Activated CD8-positive, alpha-beta memory T cell treated with anti-CD3 and anti-CD28 coated beads, Interleukin-2, amount 50 U/mL, for 24 hours (primary cell): ENCODE measurements at regions not wholly inside any gene's neighbourhood (a gene's known extent, or its start where the extent isn't known, plus 50 kb on each side); places are given as distances from the start of the nearest gene placed in this dataset.

Experiments used
- DNase-seq: peaks from one replicate; pipeline ENCODE4 v3.0.0-alpha.2; 2020; ENCODE audit errors: extremely low read depth

- no peak for DNase-seq
These were observed 1069.4 kb downstream of the C4orf33 start for GRCh38 chr4:130165381-130165780.

- no peak for DNase-seq
These were observed 1076.2 kb downstream of the C4orf33 start for GRCh38 chr4:130172156-130172555.

DNA sequence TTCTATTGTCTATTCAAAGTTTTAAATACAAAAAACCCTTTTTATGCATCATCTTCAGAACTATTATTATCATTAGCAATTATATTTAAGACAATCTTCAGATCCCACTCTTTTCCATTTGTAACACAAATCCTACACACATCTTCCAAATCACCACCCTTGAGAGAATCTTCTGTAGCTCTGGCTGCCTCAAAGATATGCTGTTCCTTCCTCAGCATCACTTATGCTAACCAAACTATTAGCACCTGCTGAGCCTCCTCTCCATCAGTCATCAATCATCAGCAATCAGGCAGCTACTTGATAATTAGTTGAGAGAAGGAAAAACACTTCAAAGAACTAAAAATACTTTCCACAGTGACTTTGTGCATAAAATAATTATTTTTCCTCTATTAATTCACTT lies 1082.2 kb downstream of the C4orf33 start:
- no peak for DNase-seq

DNA sequence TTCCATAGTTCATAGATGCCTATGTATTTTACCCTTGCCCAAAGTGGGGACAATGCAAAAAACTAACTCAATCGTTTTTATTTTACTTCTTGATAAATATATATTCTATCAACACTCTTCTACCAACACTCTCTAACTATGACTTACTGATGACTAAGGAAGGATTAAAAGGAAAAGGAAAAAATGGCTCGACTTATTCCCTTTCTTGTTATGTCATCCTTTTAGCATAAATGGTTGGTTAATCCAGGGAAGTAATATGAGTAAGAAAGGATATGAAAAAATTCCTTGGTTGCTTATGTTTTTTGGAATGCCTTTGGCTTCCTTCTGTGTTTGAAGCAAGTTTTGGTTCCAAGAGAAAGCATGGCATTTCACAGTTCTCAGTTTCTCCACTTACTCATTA lies 1087.1 kb downstream of the C4orf33 start:
- no peak for DNase-seq

- no peak for DNase-seq
These were observed 1087.8 kb downstream of the C4orf33 start for GRCh38 chr4:130183766-130184165.

DNA sequence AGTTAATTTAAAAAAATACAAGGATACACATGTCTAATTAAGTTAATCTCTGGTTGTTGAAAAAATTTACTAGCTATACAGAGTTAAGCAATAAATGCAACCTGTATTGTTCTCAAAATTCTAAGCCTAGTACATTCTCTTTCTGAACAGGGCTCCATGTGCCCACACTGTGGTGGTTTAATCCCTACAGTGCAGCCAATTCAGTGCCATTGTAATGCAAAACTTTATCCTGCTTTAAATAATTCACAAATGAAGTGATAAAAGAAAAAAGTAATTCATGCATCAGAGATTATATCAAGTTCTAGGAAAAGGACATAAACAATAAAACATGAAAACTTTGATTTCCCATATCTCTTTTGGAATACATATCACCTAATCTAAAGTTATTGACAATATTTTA lies 1089.2 kb downstream of the C4orf33 start:
- DNase-seq, result no peak

DNA sequence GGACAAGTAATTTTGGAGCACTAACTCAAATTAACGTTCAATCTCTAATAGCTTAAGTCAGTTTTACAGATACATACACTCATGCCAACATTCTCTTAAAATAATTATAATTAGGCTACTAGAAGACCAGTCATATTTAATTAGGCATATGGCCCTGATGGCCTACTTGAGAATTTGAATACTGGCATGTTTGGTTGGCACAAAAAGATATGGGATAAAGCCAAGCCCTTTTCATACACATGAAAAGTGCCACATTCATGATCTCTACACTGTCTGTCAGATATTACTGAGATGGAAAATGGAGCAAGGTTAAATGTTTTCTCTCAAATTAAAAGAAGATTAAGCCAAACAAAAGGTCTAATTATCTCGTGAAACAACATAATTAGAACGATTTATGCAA lies 1091.0 kb downstream of the C4orf33 start:
- DNase-seq, result no peak

DNA sequence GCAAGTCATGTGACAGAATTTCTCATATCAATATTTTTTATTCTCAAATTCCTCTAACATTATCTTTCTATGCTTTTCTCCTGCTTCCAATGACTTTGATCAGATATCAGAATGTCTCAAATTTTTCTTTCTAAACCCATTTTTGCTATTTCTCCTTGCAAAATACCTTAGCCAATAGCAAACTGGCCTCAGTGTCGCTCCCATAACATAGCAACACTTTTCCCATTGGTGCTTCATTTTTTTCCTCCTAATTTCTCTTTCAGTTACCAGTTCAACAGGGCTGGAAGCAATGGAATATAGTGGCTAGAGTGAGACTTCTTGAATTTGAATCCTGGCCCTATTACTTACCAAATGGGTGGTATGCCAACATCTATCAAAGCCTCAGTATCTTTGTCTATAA lies 1091.6 kb downstream of the C4orf33 start:
- DNase-seq, result no peak

DNA sequence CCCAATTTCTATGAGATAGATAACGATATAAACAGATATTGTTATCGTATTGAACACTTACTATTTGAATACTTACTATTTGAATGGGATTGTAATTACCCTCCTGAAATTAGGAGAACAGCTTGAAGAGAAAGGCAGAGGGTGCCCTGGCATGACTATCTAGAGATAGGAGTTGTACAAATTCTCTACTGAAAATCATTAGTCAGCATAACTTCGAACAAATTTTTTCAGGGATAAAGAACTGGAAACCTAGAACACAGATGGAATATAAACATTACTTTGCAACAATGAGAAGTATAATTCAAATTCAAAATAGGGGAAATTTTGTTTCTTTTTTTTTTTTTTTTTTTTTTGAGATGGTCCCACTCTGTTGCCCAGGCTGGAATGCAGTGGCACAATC lies 1096.8 kb downstream of the C4orf33 start:
- DNase-seq, result no peak

DNA sequence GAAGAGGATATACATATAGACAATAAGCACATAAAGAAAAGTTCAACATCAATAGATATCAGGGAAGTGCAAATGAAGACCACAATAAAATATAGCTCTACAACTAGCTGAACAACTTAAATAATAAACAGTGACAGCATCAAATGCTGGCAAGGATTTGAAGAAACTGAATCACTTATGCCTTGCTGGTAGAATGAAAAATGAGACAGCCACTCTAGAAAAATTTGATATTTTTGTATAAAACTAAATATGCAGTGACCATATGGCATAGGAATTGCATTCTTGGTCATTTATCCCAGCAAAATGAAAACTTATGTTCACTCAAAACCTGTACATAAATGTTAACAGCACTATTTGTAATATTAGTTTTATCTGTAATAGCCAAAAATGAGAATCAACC lies 1102.0 kb downstream of the C4orf33 start:
- no peak for DNase-seq

DNA sequence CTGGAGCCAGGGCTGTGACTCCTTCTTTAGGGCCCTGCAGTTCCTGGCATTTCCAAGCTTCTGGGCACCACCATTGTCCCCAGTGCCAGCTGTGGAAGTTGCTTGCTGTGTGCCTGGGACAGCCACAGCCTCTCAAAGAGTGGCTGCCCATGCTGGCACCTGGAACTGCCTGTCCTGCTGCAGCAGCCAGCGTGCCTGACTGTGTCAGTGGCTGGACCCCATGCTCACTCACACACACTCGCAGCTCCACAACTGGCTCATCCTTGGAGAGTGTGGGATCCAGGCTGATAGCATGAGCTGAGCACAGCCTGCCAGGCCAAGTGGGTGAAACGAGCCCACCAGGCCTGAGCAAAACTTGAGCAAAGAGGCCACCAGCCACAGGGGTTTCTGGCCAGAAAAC lies 1107.6 kb downstream of the C4orf33 start:
- no peak for DNase-seq

GRCh38 chr4:130210864-130211263 lies 1114.9 kb downstream of the C4orf33 start:
- no peak for DNase-seq

GRCh38 chr4:130214268-130214667 lies 1118.3 kb downstream of the C4orf33 start:
- no peak for DNase-seq

GRCh38 chr4:130233377-130234047 lies 1137.6 kb downstream of the C4orf33 start:
- no peak for DNase-seq

DNA sequence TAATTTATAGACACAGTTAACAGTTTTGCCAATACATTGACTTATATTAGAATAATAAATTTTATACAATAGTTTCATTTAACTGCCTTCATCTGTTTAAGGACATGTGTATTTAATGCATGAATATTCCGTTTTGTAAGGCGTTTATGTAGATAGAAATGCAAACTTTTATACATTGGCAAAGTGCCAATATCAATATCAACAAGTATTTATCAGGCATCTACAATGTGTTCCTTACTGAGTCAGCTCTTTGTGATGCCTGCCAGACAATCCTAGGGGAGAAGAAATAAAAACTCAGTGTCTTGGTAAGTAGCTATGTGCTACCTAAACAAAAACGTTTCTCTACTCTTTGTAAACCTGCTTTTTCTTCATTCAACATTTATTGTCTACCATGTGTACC lies 1142.2 kb downstream of the C4orf33 start:
- DNase-seq, result no peak

DNA sequence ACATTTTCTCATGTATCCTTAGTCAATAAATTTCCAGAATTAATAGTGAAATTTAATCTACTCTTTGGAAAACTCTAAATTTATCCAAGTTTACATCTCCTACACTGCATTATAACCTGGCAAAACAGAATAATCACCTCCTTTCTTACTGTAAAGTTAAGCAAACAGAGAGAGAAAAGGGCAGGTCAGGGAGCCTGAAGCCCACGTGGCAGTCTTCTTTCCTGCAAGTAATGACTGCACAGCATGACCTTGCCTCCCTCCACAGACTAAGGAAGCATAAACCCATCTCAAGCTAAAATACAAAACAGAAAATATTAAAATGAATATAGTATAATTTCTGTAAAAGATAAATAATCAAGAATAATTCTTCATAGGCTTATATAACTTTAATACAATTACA lies 1153.0 kb downstream of the C4orf33 start:
- no peak for DNase-seq

DNA sequence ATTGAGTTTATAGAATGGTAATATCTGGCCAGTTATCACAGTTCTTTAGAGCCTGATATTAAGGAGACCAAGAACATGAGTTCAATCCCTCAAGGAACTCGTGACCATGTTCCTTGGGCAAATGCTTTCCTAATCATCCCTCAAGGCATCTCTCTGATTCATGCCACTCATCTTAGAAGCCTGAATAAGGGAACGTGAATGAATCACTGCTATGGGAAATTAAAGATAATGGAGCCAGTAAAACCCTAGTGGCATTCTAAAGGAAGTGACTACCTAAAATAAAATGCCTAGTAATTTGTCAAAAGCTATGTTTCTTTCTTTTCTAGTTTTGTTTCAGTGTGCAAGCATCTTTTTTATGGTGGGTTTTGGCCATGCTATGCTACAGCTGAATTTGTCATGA lies 1161.3 kb downstream of the C4orf33 start:
- DNase-seq, result no peak

GRCh38 chr4:130266814-130267213 lies 1170.9 kb downstream of the C4orf33 start:
- no peak for DNase-seq

DNA sequence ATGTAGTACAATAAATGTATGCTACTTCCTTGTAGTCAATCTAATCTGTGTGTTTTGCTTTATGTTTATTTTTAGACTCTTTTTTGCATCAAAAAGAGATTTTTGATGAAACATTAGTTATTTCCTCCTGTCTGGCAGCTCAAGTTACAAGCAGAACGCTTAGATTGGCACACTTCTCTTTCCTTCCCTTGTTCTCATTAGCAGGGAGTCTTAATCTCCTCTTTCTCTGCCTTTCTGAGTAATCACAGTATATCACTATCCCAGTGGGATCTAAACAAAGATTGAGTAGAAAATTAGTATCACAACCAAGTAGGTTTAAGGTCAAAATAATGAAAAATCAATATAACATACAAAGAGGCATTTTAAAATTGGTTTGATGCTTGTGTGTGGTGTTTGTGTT lies 1192.6 kb downstream of the C4orf33 start:
- no peak for DNase-seq

GRCh38 chr4:130293692-130294091 lies 1197.7 kb downstream of the C4orf33 start:
- no peak for DNase-seq

DNA sequence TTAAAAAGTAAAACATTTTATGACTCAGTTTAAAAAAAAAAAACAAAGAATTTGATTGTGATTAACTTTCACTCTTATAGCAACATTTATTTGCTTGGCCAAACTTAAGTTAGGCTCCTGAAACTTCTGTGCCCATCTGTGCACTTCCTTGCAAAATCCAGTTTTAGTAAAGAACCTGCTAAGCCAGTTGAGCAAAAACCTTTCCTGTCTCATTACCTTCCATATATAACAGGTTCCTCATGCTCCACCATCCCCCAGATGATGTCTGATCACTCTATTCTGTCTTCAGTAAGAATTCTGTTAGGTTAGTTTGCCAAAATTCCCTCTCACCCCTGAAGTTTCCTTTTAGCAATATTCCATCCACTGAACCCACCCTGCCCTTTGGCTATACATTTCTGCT lies 1200.5 kb downstream of the C4orf33 start:
- no peak for DNase-seq

GRCh38 chr4:130306566-130306965 lies 1210.6 kb downstream of the C4orf33 start:
- DNase-seq, result no peak

DNA sequence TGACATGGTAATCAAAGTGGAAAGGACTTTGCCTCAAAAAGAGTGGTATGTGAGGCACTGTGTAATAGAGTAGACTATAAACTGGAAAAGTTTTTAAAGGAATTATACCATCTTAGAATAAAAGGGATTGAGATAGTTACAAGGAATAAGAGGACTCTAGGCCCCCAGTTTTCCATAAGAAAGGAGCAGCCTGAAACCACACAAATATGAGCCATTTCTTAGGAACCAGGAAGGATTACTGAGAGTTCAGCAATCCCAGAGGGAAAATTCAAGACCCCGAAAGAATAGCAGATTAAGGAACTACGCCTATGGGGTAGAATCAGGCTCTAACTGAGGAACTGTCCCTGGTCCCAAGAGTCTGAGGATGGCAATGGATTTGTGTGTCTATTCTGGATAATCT lies 1213.3 kb downstream of the C4orf33 start:
- DNase-seq, result no peak

- no peak for DNase-seq
These were observed 1226.5 kb downstream of the C4orf33 start for GRCh38 chr4:130322439-130322838.
